GM12878 (cell line): ENCODE measurements at regions not wholly inside any gene's neighbourhood (a gene's known extent, or its start where the extent isn't known, plus 50 kb on each side); places are given as distances from the start of the nearest gene placed in this dataset.

ENCODE experiments used
- ATAC-seq: fragments of 200-7000 bp; cut with Tn5 transposase; 3 replicates; pipeline ENCODE4 v1.9.1; 2020; ENCODE audit warnings: mild to moderate bottlenecking, moderate library complexity
- BruUV-seq: library from RNA; stranded (reverse); fragments of 400-500 nt; replicated peaks from 2 replicates; lab custom pipeline; 2021; lab: Mats Ljungman, UMichigan
- CTCF ChIA-PET: fragments of 300-600 bp; sonication (Branson Sonifier 250); formaldehyde crosslinking; extraction: SDS; loops from one replicate; lab custom pipeline; 2021; ENCODE audit warnings: inconsistent platforms; lab: Yijun Ruan, JAX
- POLR2A ChIA-PET: fragments of 350-600 bp; formaldehyde crosslinking; extraction: SDS; loops from one replicate; lab custom pipeline; 2021; ENCODE audit warnings: inconsistent platforms; lab: Charles Lee
- RAD21 ChIA-PET: fragments of 300-600 bp; sonication (Branson Sonifier 250); formaldehyde crosslinking; loops from one replicate; lab custom pipeline; 2023; ENCODE audit warnings: antibody characterized with exemption; ENCODE audit not compliant: unreplicated experiment; lab: Charles Lee
- SMC1A ChIA-PET: fragments of 300-600 bp; sonication (Branson Sonifier 250); formaldehyde crosslinking; loops from one replicate; lab custom pipeline; 2023; ENCODE audit not compliant: unreplicated experiment, uncharacterized antibody; lab: Charles Lee
- DNase-seq: peaks from one replicate; pipeline ENCODE4 v3.0.0-alpha.2; 2011; ENCODE audit warnings: low read depth, low spot score
- FAIRE-seq: peaks from 3 replicates; lab custom pipeline; 2011; peaks lifted over from hg19 to GRCh38; lab: Jason Lieb, UNC
- H2AFZ ChIP-seq: 2 replicates; pipeline ENCODE4 v1.6.0; 2011; ENCODE audit warnings: low read depth, low read length, control low read depth; ENCODE audit not compliant: control insufficient read depth
- H3K27ac ChIP-seq: 2 replicates; pipeline ENCODE4 v1.5.1; 2011; ENCODE audit warnings: control low read depth; ENCODE audit not compliant: control insufficient read depth, insufficient read depth
- H3K27me3 ChIP-seq, 2 experiments: replicated peaks in 1 of 2; 2 replicates each; pipeline versions ENCODE4 v1.6.0 to v1.6.1; 2011; ENCODE audit warnings: low read length in 1 of 2; ENCODE audit not compliant: control insufficient read depth in 2 of 2, insufficient read depth in 2 of 2
- H3K36me3 ChIP-seq, 2 experiments: 2 replicates each; pipeline ENCODE4 v1.5.1; 2011; ENCODE audit warnings: low read length in 1 of 2; ENCODE audit not compliant: control insufficient read depth in 2 of 2, insufficient read depth in 2 of 2
- H3K4me1 ChIP-seq: 2 replicates; pipeline ENCODE4 v1.6.1; 2011; ENCODE audit warnings: mild to moderate bottlenecking, low read length, moderate library complexity, mixed read lengths; ENCODE audit not compliant: control insufficient read depth, insufficient read depth
- H3K4me2 ChIP-seq: 2 replicates; pipeline ENCODE4 v1.6.0; 2011; ENCODE audit warnings: control low read depth; ENCODE audit not compliant: control insufficient read depth, insufficient read depth
- H3K4me3 ChIP-seq: fragments of 200-600 bp; sonication (generic); 2 replicates; pipeline ENCODE4 v1.5.1; 2016
- H3K79me2 ChIP-seq: 2 replicates; pipeline ENCODE4 v1.6.0; 2011; ENCODE audit warnings: low read length; ENCODE audit not compliant: control insufficient read depth, insufficient read depth
- H3K9ac ChIP-seq: 2 replicates; pipeline ENCODE4 v1.8.0; 2011; ENCODE audit warnings: low read length, control low read depth, mixed read lengths; ENCODE audit not compliant: control insufficient read depth, insufficient read depth
- H3K9me3 ChIP-seq: replicated peaks from 3 replicates; pipeline ENCODE4 v1.5.1; 2011; ENCODE audit warnings: mild to moderate bottlenecking, low read length; ENCODE audit not compliant: control insufficient read depth, insufficient read depth
- H4K20me1 ChIP-seq: 2 replicates; pipeline ENCODE4 v1.6.0; 2011; ENCODE audit not compliant: control insufficient read depth, insufficient read depth
- DPF2 ChIP-seq: fragments of 450-650 bp; IDR thresholded peaks from 2 replicates; pipeline ENCODE4 v1.6.1; 2017; ENCODE audit warnings: mild to moderate bottlenecking
- GABPA ChIP-seq: IDR thresholded peaks from 2 replicates; pipeline ENCODE4 v1.6.1; 2014; ENCODE audit warnings: antibody characterized with exemption, low read depth, mild to moderate bottlenecking, inconsistent platforms
- IRF4 ChIP-seq: IDR thresholded peaks from 2 replicates; pipeline ENCODE4 v1.6.1; 2011; ENCODE audit warnings: low read depth, low read length
- POLR2AphosphoS2 ChIP-seq: IDR thresholded peaks from 2 replicates; pipeline ENCODE4 v1.6.1; 2011; ENCODE audit warnings: low read depth, mild to moderate bottlenecking, low read length, improper control_type of control experiment, moderate library complexity
- SMARCA5 ChIP-seq: fragments of 450-650 bp; IDR thresholded peaks from 2 replicates; pipeline ENCODE4 v1.6.1; 2017; ENCODE audit warnings: mild to moderate bottlenecking
- SPI1 ChIP-seq: IDR thresholded peaks from 2 replicates; pipeline ENCODE4 v1.6.1; 2011; ENCODE audit warnings: low read depth, mild to moderate bottlenecking, low read length, moderate library complexity, borderline replicate concordance; ENCODE audit not compliant: insufficient read depth
- STAT3 ChIP-seq: IDR thresholded peaks from 2 replicates; pipeline ENCODE4 v1.6.1; 2011; ENCODE audit warnings: low read depth, low read length, improper control_type of control experiment
- TBL1XR1 ChIP-seq: IDR thresholded peaks from 2 replicates; pipeline ENCODE4 v1.6.1; 2012; ENCODE audit warnings: low read depth, low read length, improper control_type of control experiment
- WGBS: methylation state at CpG from one replicate; pipeline ENCODE4 v1.1.6; 2016; ENCODE audit warnings: low lambda C conversion rate; ENCODE audit not compliant: insufficient replicate concordance, insufficient coverage; ENCODE audit errors: missing lambda C conversion rate; 5-methylcytosine and 5-hydroxymethylcytosine counted together
- in situ Hi-C: fragments of 300-500 bp; cut with MboI; formaldehyde crosslinking; loops from 9 replicates; pipeline ENCODE4 v1.14.3; 2018; ENCODE audit warnings: mixed read lengths
- intact Hi-C: fragments of 100-400 bp; cut with micrococcal nuclease; formaldehyde crosslinking; loops from one replicate; pipeline ENCODE4 v1.14.2; 2022; ENCODE audit not compliant: unreplicated experiment
- TF ChIP-seq, protein P1 (sequence below): fragments of 450-650 bp; IDR thresholded peaks from 2 replicates; pipeline ENCODE4 v1.6.1; 2017; ENCODE audit warnings: mild to moderate bottlenecking
- TF ChIP-seq, protein P2 (sequence below): fragments of 450-650 bp; formaldehyde crosslinking; IDR thresholded peaks from 2 replicates; pipeline ENCODE4 v1.4.0; 2020; ENCODE audit warnings: mild to moderate bottlenecking, moderate library complexity
- TF ChIP-seq, protein P3 (sequence below): fragments of 450-650 bp; IDR thresholded peaks from 2 replicates; pipeline ENCODE4 v1.6.1; 2017; ENCODE audit warnings: mild to moderate bottlenecking, moderate library complexity

DNA sequence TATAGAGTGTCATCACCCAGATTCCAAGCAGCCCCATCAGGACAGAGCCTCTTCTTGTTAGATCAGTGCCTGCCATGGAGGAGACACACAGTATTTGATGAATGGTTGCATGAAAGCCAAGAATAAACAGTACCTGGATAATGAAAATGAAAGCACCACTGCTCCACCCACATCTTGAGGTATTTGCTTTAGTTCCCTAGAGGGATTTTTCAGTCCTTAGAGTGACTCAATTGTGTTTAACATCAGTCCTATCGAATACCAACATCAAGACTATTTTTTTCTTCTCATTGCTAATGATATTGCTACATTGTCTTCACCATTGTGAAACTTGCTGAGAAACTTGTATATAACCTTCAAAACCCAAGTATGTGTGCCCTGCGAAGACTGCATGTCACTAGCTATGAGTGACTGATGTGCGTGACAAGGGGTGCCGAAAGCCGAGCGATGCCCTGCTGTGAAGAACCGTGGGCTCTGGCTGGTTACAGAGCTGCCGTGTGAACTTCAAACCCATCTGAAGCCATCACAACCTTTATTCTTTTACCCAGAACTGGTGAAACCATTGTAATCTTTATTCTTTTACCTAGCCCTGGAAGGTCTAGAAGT lies 211.3 kb upstream of the FAT1 start:
- in situ Hi-C loops: no loop called here
- Histone ChIP-seq H3K4me1 (no peaks in the 10 kb centered on the region), H3K9me3 (no peaks in the 10 kb centered on the region), H3K79me2 (no peaks in the 10 kb centered on the region), H3K27me3 (no peaks in the 10 kb centered on the region), H3K4me2 (no peak overlapping the region), H3K27ac (no peak overlapping the region), H3K9ac (no peak overlapping the region), H3K36me3 (no peaks in the 10 kb centered on the region), H3K4me3 (no peak overlapping the region), H2AFZ (no peak overlapping the region), H4K20me1 (no peaks in the 10 kb centered on the region)
- FAIRE-seq (no peak), DNase-seq (no peak), ATAC-seq (no peak)
- TF ChIP-seq SMARCA5 (no peak), POLR2AphosphoS2 (no peak), SPI1 (no peak), IRF4 (no peak), DPF2 (no peak), GABPA (no peak), STAT3 (no peak), TBL1XR1 (no peak)
- TF ChIP-seq, protein P1, sequence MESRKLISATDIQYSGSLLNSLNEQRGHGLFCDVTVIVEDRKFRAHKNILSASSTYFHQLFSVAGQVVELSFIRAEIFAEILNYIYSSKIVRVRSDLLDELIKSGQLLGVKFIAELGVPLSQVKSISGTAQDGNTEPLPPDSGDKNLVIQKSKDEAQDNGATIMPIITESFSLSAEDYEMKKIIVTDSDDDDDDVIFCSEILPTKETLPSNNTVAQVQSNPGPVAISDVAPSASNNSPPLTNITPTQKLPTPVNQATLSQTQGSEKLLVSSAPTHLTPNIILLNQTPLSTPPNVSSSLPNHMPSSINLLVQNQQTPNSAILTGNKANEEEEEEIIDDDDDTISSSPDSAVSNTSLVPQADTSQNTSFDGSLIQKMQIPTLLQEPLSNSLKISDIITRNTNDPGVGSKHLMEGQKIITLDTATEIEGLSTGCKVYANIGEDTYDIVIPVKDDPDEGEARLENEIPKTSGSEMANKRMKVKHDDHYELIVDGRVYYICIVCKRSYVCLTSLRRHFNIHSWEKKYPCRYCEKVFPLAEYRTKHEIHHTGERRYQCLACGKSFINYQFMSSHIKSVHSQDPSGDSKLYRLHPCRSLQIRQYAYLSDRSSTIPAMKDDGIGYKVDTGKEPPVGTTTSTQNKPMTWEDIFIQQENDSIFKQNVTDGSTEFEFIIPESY: no peak
- TF ChIP-seq, protein P2, sequence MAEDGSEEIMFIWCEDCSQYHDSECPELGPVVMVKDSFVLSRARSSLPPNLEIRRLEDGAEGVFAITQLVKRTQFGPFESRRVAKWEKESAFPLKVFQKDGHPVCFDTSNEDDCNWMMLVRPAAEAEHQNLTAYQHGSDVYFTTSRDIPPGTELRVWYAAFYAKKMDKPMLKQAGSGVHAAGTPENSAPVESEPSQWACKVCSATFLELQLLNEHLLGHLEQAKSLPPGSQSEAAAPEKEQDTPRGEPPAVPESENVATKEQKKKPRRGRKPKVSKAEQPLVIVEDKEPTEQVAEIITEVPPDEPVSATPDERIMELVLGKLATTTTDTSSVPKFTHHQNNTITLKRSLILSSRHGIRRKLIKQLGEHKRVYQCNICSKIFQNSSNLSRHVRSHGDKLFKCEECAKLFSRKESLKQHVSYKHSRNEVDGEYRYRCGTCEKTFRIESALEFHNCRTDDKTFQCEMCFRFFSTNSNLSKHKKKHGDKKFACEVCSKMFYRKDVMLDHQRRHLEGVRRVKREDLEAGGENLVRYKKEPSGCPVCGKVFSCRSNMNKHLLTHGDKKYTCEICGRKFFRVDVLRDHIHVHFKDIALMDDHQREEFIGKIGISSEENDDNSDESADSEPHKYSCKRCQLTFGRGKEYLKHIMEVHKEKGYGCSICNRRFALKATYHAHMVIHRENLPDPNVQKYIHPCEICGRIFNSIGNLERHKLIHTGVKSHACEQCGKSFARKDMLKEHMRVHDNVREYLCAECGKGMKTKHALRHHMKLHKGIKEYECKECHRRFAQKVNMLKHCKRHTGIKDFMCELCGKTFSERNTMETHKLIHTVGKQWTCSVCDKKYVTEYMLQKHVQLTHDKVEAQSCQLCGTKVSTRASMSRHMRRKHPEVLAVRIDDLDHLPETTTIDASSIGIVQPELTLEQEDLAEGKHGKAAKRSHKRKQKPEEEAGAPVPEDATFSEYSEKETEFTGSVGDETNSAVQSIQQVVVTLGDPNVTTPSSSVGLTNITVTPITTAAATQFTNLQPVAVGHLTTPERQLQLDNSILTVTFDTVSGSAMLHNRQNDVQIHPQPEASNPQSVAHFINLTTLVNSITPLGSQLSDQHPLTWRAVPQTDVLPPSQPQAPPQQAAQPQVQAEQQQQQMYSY (CRISPR knock-in tag): no peak
- TF ChIP-seq, protein P3, sequence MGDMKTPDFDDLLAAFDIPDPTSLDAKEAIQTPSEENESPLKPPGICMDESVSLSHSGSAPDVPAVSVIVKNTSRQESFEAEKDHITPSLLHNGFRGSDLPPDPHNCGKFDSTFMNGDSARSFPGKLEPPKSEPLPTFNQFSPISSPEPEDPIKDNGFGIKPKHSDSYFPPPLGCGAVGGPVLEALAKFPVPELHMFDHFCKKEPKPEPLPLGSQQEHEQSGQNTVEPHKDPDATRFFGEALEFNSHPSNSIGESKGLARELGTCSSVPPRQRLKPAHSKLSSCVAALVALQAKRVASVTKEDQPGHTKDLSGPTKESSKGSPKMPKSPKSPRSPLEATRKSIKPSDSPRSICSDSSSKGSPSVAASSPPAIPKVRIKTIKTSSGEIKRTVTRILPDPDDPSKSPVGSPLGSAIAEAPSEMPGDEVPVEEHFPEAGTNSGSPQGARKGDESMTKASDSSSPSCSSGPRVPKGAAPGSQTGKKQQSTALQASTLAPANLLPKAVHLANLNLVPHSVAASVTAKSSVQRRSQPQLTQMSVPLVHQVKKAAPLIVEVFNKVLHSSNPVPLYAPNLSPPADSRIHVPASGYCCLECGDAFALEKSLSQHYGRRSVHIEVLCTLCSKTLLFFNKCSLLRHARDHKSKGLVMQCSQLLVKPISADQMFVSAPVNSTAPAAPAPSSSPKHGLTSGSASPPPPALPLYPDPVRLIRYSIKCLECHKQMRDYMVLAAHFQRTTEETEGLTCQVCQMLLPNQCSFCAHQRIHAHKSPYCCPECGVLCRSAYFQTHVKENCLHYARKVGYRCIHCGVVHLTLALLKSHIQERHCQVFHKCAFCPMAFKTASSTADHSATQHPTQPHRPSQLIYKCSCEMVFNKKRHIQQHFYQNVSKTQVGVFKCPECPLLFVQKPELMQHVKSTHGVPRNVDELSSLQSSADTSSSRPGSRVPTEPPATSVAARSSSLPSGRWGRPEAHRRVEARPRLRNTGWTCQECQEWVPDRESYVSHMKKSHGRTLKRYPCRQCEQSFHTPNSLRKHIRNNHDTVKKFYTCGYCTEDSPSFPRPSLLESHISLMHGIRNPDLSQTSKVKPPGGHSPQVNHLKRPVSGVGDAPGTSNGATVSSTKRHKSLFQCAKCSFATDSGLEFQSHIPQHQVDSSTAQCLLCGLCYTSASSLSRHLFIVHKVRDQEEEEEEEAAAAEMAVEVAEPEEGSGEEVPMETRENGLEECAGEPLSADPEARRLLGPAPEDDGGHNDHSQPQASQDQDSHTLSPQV: no peak
- ChIA-PET CTCF (no interaction called here), POLR2A (no interaction called here), SMC1A (no interaction called here), RAD21 (no interaction called here)
- WGBS: 16% methylated on average over 8 of the region's 8 CpGs
- BruUV-seq: no TSS peak
- intact Hi-C loops: no loop called here
